NCI-H2196 treated with DMSO at 0.1 percent for 48 hours (cell line): ENCODE measurements at regions not wholly inside any gene's neighbourhood (a gene's known extent, or its start where the extent isn't known, plus 50 kb on each side); places are given as distances from the start of the nearest gene placed in this dataset.

Source experiments
- DNase-seq: peaks from one replicate; lab custom pipeline; 2025; ENCODE audit not compliant: unreplicated experiment; lab: John Stamatoyannopoulos, UW

- no peak for DNase-seq
Measured at GRCh38 chr15:94100863-94101262, 130.5 kb upstream of the MCTP2 start.

GRCh38 chr15:94099574-94099960 is 131.8 kb upstream of the MCTP2 start:
- DNase-seq, result no peak

DNA sequence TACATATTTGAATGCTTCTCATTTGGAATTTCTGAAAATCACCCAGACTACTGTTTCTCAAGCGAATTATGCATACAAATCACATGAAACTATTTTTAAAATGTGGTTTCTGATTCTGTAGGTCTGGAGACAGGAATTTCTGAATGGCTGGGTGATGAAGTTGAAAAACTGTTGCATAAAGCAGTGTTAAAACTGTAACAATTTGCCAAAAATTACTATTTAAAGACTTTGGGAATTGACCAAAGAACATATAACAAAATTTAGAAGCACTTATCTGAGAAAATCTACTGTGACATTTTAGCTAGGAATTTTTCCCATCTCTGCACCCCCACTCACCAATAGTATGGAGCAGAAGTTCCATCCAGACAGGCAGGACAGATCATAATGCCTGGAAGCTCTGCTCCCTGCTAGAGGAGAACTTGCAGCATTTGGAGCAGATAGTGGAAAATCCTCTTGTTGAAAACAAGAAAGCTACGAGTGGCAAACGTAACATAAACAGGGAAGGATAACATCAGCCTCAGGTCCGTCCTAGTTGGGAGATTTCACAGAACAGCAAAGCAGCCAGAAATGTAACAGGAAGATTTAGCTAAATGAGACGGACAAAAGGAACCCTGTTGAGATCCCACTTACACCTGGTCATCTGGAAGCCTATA is 132.3 kb upstream of the MCTP2 start:
- DNase-seq, result no peak

DNA sequence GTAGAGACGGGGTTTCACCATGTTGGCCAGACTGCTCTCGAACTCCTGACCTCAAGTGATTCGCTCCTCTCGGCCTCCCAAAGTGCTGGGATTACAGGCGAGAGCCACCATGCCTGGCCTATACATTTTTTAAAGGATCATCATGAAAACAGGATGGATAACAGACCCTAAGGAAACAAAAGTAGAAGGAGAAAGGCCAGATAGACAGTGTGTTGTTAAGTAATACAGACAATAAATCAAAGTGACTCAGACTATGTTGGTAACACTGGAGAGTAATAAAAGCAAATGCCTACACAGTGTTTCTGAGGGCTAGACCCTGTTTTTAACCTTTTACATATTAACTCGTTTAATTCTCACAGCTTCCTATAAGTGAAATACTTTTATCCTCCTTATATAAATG is 133.8 kb upstream of the MCTP2 start:
- no peak for DNase-seq

DNA sequence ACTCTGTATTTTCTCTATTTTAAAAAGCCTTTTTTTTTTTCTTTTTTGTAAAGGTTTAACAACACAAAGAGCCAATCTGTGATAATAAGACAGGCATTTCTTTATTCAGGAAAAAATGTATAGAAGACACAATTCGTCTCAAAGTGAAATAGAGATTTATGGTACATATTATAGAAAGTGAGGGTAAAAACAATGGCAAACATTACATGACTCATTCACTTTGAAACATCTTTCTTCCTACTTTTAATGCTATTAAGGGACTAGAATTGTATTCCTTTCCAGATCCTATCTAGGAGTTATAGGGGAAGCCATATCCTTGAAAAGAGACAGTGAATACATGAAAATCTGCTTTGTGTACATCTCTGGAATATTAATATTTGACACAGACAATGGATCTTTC is 137.1 kb upstream of the MCTP2 start:
- no peak for DNase-seq

- no peak for DNase-seq
Measured at GRCh38 chr15:94086341-94086740, 145.0 kb upstream of the MCTP2 start.

DNA sequence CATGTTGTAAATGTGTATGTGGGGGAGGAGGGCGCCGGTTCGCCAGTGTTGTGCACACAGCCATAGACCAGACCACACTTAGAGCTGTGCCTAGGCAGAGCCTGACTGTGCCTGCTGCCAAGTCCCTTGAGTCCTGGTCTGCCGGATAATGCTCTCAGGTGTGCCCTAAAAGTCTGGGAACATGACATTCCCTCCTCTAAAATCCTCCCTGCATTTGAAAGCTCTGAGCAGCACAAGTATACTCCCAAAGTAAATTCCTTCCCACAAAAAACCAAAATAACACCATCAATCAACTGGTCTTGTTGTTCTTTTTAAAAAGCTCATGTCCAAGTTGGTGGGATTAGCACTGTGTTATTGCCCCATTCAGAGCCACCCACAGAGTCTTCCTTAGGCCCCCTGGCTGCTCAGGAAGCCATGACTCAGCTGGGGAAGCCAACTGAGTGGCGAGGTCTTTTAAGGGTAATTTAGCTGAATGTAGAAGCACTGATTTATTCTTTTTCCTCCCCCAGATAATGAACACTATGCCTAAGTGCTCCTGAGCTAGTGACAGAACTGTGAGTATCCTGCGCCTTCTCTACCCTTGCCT is 147.8 kb upstream of the MCTP2 start:
- no peak for DNase-seq

DNA sequence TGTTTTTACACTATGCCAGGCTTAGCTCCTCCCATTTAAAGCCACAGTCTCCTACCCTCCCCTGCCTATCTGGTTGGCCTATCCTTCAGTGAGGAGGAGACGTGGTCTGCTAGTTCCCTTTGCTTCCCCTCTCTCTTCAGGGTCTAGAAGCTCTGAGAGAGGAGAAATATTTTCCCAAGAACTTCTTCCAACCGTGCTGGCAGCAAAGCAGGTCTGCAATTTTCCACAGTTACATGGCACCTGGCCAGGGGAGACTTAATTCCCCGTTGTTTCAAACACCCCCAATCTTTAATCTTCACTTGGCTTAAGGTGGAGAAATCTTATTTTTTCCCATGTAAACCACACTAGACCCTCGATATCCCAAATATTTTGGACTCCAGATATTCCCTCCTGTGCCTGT is 149.5 kb upstream of the MCTP2 start:
- no peak for DNase-seq

- DNase-seq, result no peak
Measured at GRCh38 chr15:94080989-94081605, 150.3 kb upstream of the MCTP2 start.

DNA sequence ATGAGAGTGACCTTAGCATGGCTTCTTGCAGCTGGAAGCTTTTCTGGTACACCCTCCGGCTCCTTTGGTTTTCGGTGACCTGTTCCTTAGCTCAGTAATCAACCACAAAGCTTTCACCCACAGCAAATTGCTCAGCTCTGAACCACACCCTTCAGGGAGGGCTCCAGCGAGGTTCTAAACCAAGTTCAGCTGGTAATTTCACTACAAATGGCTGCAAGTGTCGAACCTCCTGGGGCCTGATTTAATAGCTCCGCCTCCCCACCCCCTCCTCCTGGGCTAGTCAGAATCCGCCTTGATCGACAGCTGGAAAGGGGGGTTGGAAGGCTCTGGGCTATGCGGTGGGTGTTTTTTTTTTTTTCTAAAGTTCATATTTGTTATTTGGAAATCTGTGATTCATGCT is 150.9 kb upstream of the MCTP2 start:
- DNase-seq, result no peak

- no peak for DNase-seq
Measured at GRCh38 chr15:94079968-94080367, 151.4 kb upstream of the MCTP2 start.

DNA sequence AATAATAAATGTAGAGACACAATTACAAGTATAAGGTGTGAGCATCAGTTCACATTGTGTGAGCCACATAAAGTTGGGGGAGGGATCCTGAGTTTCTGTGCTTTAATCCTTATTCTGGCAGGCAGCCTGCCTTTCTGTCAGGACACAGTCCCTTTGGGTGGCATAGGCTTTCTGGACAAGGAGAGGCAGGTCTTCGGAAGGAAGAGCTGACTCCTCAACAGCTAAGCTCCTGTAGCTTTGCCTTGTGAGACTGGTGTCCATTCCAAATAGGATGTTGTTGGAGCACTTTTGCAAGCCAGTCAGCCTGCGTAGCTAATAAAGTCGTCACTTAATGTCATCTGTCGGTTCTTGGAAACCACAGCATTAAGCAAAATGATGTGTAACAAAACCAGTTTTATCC is 151.9 kb upstream of the MCTP2 start:
- DNase-seq, result no peak

DNA sequence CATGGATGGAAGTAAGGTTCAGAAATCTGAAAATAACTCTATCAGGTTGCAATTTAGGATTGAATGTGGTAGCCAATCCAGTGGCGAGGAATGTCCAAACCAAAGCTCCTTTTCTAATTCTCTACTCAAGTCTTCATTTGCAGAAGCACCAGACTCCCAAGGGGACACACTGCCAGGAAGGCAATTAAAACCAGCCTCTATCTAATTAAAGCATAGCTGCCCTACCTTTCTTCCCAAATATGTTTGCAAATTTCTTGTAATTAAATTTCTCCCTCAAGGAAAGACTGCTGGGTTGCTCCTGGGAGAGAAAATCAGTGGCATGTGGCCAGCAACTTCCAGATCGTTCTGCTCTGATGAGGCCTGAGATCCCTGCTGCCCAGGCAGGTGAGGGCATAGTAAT is 153.4 kb upstream of the MCTP2 start:
- DNase-seq, result no peak

DNA sequence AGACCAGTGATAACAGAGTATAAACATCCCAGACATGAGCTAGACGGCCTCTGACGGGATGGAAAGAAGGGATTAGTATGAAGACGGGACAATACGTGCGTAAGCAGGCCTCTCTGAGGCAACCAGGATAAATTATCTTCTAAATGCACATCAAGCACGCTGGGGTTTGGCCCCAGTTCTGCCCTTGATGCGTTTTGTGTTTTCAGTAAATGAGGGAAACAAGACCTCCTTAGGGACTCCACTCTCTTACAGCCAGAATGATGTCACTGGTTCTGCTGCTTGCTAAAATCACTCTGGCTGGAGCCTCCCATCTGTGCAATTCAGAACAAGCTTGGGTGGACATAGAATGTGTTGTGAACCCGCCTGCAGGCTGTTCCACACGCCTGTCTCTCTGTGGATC is 156.0 kb upstream of the MCTP2 start:
- no peak for DNase-seq

DNA sequence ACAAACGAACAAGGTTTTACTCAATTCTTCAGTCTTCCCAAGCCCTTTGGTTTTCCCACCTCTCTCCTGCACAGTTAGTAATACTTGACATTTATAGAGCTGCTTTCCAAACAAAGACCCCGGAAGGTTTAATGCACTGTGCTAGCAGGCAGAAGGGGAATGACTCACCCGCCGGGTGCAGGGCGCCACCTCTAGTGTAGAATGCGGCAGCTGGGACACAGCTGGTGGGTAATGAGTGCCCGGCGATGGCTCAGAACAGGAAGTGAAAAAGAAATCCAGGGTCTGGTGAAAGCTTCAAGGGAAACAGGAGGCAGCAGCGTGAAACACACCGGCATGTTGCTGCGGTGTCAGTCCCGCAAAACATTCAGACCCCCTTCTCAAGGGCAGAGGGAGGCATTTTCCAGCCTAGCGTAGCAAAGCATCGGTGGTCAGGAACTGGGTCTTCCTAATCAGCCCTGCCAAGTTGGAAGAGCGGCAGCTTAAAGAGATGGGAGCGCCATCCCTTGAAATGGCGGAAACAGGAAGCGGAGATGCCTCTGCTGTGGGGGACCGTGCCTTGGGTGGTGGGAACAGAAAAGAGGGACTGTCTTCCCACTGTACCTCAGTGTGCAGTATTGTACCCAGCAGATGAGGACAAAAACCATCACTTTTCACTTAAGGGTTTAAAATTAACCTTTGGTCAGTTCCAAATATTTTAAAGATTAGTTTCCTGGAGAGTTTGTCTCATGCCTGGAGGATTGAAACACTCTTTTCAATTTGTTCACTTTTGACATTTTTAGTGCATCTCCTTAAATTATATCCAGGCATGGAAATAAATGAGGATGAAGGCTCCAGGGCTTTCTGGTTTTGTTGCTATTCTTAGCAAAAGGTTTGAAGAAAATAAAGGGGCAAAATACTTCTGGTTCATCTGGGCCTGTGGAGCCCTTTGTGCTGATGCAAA is 160.7 kb upstream of the MCTP2 start:
- no peak for DNase-seq

DNA sequence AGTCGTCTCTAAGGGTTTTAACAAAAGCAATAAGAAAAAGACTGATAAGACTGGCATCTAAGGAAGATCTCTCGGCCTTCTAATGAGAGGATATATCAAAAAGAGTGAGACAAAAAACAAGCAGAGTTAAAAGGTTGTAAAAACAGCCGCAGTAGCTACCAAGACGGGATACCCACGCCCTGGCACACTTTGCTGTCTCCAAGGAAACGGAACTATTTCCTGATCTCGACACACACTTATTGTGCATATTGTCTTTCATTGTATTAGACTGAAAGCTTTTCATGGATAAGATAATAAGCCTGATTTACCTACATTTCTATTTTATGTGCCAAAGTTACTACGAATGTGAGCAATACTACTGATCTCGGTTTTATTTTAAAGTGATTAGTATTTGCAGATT is 161.5 kb upstream of the MCTP2 start:
- no peak for DNase-seq

DNA sequence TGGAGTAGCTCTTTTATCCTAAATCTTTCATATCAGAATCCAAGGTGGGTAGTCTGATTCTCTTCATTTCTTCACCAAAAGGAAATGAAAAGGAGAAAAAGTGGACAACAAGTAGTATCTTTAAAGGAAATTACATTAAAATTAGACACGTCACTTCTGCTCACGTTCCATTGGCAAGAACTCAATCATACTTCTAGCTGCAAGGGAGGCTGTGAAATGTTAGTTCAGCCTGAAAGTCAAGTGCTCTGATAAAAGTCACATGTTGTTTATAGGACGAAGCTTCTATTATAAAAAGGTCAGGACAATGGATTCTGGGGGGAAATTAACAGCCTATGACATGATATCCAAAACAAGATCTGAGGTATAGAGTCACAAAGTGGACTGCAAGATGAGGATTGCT is 164.6 kb upstream of the MCTP2 start:
- DNase-seq, result no peak

- no peak for DNase-seq
Measured at GRCh38 chr15:94066046-94066445, 165.3 kb upstream of the MCTP2 start.

GRCh38 chr15:94064676-94065313 is 166.6 kb upstream of the MCTP2 start:
- DNase-seq, result no peak

- DNase-seq, result no peak
Measured at GRCh38 chr15:94061041-94061440, 170.3 kb upstream of the MCTP2 start.

GRCh38 chr15:94059013-94059587 is 172.3 kb upstream of the MCTP2 start:
- DNase-seq, result no peak
